ENCODE measurements at regions not wholly inside any gene's neighbourhood (a gene's known extent, or its start where the extent isn't known, plus 50 kb on each side); places are given as distances from the start of the nearest gene placed in this dataset.

DNA sequence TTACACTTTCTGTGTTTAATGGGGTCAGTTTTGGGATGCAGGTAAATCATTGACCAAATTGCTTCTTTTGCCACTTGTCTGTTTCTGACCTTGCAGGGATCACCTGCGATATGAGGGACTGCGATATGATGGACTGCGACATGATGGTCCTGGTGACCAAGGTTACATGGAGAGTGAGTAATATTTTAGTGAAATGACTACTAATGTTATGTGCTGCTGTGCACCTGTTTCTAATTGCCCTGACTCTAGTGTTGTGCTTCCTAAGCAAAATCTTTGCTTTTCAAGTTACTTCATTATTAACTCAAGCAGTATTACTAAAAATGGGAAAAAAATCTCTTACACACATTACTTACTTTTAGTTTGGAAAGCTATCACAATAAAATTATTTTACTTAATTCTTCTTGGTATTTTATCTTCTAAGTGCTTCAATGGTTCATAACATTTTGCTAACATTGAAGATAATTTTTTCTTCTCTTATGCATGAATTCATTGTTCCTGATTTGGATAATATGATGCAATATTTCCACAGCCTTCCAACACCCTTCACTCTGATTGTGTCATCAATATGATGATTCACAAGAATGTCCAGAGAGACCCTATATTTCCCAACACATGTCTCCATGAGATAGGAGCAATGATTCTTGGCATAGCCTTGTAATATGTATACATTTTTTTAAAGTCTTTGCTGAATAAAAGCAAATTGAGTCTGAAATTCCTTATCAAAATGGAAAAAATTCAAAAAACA is 306.2 kb upstream of the AKR1E2 start:
- H3K4me3 Mint-ChIP-seq, result no peak overlapping the region
- ChIA-PET POLR2A (no interaction called here), CTCF (no interaction called here)
- no peaks in the 10 kb centered on the region for H3K27me3 Mint-ChIP-seq (ENCODE audit: low read depth)
- no peaks in the 10 kb centered on the region for H3K36me3 Mint-ChIP-seq
- no peak for DNase-seq (ENCODE audit: low spot score)
- H3K27ac Mint-ChIP-seq, result no peak overlapping the region
- no peaks in the 10 kb centered on the region for H3K4me1 Mint-ChIP-seq
- no peaks in the 10 kb centered on the region for H3K9me3 Mint-ChIP-seq
- TF ChIP-seq ZNF263 (CRISPR knock-in tag; IDR thresholded peaks at IDR 0.05; ENCODE audit: low read depth) (no peak), ZNF512 (CRISPR knock-in tag; IDR thresholded peaks at IDR 0.05; ENCODE audit: borderline replicate concordance) (no peak), NFATC4 (CRISPR knock-in tag; IDR thresholded peaks at IDR 0.05) (no peak), USF2 (CRISPR knock-in tag; IDR thresholded peaks at IDR 0.05) (no peak), FOXP1 (CRISPR knock-in tag; IDR thresholded peaks at IDR 0.05; ENCODE audit: borderline replicate concordance) (no peak), IRF2 (CRISPR knock-in tag; IDR thresholded peaks at IDR 0.05; ENCODE audit: borderline replicate concordance, low read depth) (no peak), EMX1 (CRISPR knock-in tag; IDR thresholded peaks at IDR 0.05) (no peak), NR1H2 (CRISPR knock-in tag; IDR thresholded peaks at IDR 0.05) (no peak), FOXP4 (CRISPR knock-in tag; IDR thresholded peaks at IDR 0.05) (no peak), ARID4B (CRISPR knock-in tag; IDR thresholded peaks at IDR 0.05; ENCODE audit: borderline replicate concordance) (no peak), ZNF219 (CRISPR knock-in tag; IDR thresholded peaks at IDR 0.05; ENCODE audit: borderline replicate concordance) (no peak), ATF2 (CRISPR knock-in tag; IDR thresholded peaks at IDR 0.05; ENCODE audit: borderline replicate concordance, low read depth) (no peak), ZNF671 (CRISPR knock-in tag; IDR thresholded peaks at IDR 0.05) (no peak), SOX15 (CRISPR knock-in tag; IDR thresholded peaks at IDR 0.05) (no peak), ZNF423 (CRISPR knock-in tag; IDR thresholded peaks at IDR 0.05) (no peak), PRRX2 (CRISPR knock-in tag; IDR thresholded peaks at IDR 0.05) (no peak), IRF1 (CRISPR knock-in tag; IDR thresholded peaks at IDR 0.05) (no peak)
- TF ChIP-seq, protein P1, sequence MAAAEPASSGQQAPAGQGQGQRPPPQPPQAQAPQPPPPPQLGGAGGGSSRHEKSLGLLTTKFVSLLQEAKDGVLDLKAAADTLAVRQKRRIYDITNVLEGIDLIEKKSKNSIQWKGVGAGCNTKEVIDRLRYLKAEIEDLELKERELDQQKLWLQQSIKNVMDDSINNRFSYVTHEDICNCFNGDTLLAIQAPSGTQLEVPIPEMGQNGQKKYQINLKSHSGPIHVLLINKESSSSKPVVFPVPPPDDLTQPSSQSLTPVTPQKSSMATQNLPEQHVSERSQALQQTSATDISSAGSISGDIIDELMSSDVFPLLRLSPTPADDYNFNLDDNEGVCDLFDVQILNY (CRISPR knock-in tag; IDR thresholded peaks at IDR 0.05), result no peak
- TF ChIP-seq, protein P2, sequence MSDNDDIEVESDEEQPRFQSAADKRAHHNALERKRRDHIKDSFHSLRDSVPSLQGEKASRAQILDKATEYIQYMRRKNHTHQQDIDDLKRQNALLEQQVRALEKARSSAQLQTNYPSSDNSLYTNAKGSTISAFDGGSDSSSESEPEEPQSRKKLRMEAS (CRISPR knock-in tag; IDR thresholded peaks at IDR 0.05), result no peak
- TF ChIP-seq, protein P3, sequence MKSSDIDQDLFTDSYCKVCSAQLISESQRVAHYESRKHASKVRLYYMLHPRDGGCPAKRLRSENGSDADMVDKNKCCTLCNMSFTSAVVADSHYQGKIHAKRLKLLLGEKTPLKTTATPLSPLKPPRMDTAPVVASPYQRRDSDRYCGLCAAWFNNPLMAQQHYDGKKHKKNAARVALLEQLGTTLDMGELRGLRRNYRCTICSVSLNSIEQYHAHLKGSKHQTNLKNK (CRISPR knock-in tag; IDR thresholded peaks at IDR 0.05), result no peak
- no peak for ATAC-seq
